ENCODE measurements at regions not wholly inside any gene's neighbourhood (a gene's known extent, or its start where the extent isn't known, plus 50 kb on each side); places are given as distances from the start of the nearest gene placed in this dataset.

- TF ChIP-seq, protein P1, sequence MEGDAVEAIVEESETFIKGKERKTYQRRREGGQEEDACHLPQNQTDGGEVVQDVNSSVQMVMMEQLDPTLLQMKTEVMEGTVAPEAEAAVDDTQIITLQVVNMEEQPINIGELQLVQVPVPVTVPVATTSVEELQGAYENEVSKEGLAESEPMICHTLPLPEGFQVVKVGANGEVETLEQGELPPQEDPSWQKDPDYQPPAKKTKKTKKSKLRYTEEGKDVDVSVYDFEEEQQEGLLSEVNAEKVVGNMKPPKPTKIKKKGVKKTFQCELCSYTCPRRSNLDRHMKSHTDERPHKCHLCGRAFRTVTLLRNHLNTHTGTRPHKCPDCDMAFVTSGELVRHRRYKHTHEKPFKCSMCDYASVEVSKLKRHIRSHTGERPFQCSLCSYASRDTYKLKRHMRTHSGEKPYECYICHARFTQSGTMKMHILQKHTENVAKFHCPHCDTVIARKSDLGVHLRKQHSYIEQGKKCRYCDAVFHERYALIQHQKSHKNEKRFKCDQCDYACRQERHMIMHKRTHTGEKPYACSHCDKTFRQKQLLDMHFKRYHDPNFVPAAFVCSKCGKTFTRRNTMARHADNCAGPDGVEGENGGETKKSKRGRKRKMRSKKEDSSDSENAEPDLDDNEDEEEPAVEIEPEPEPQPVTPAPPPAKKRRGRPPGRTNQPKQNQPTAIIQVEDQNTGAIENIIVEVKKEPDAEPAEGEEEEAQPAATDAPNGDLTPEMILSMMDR (IDR thresholded peaks at IDR 0.05; ENCODE audit: control extremely low read depth, extremely low read depth, low read depth, missing control alignments) = no peak
- ChIA-PET POLR2A (no interaction called here), CTCF (interaction anchor here (0.7 to 1.5 kb wide), 2 partner anchors 10 to 38 kb away, joined by 3 read pairs; no protein-coding TSS in a partner anchor)
- no peak for DNase-seq (ENCODE audit: extremely low spot score)
Measured at GRCh38 chr1:102103646-102104045, 106.9 kb upstream of the OLFM3 start.

GRCh38 chr1:102102276-102102780 is 105.6 kb upstream of the OLFM3 start:
- TF ChIP-seq, protein P1 (IDR thresholded peaks at IDR 0.05; ENCODE audit: control extremely low read depth, extremely low read depth, low read depth, missing control alignments) = no peak
- ChIA-PET CTCF (interaction anchor here (1.6 kb wide), 1 partner anchor 11 kb away, joined by 7 read pairs; no protein-coding TSS in a partner anchor), POLR2A (no interaction called here)
- no peak for DNase-seq (ENCODE audit: extremely low spot score)

DNA sequence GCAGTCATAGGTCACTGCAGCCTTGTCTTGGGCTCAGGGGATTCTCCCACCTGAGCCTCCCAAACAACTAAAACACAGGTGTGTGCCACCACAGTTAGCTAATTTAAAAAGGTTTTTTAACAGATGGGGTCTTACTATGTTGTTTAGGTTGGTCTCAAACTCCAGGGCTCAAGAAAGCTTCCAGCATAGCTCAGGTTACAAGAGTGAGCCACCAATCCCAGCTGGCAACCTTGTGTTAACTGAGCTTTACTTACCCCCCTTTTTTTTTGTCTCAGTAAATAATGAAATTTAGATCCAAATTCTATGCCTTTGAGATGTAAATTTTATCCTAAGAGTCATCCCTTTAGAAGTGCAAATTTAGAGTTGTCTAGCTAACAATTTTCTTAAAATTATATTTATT is 103.9 kb upstream of the OLFM3 start:
- TF ChIP-seq, protein P1 (IDR thresholded peaks at IDR 0.05; ENCODE audit: control extremely low read depth, extremely low read depth, low read depth, missing control alignments) = no peak
- CTCF ChIA-PET = interaction anchor here (0.8 to 2.2 kb wide), 3 partner anchors 11 to 43 kb away, joined by 3 to 14 read pairs (median 3); no protein-coding TSS in a partner anchor
- no peak for DNase-seq (ENCODE audit: extremely low spot score)
- POLR2A ChIA-PET = no interaction called here

DNA sequence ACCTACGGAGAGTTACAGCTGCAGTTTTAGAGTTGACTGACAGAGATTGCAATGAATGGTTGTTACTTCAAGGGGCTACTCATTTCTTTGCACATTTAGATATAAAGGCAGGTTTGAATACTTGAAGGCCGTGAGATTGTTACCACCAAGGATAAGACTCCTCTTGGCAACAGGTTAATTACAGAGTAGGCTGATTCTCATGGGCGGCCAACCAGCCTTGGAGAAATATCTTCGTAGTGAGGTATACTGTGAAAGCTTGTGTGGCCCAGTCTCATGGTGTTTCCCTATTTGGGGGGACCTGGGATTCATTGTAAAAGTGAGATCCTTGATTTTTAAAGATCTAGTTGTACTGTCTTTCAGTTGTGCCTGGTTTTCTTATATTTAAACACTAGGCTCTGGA is 103.2 kb upstream of the OLFM3 start:
- DNase-seq (ENCODE audit: extremely low spot score) = no peak
- TF ChIP-seq, protein P1 (IDR thresholded peaks at IDR 0.05; ENCODE audit: control extremely low read depth, extremely low read depth, low read depth, missing control alignments) = no peak
- POLR2A ChIA-PET = no interaction called here
- CTCF ChIA-PET = interaction anchor here (1.1 to 2.2 kb wide), 3 partner anchors 10 to 23 kb away, joined by 3 to 14 read pairs (median 3); no protein-coding TSS in a partner anchor

DNA sequence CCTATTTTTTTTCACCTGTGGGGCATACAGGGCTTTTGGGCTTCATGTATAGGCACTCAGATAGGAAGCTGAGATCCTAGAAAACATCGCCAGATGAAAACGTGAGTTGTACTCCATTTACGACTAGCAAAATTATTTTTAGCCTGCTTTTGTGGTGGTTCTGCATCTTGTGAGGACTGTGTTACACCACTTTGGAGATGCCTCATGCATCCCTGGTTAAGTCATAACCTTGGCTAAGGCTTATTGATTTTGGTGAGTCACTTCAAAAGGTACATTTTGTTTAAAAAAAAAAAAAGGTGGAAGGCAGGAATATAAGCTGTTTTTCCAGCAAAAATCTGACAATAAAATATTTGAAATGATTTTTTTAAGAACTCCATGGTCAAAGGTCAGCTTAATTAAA is 101.8 kb upstream of the OLFM3 start:
- ChIA-PET POLR2A (no interaction called here), CTCF (interaction anchor here (1.4 to 2.2 kb wide), 2 partner anchors 9 to 11 kb away, joined by 3 to 14 read pairs; no protein-coding TSS in a partner anchor)
- TF ChIP-seq, protein P1 (IDR thresholded peaks at IDR 0.05; ENCODE audit: control extremely low read depth, extremely low read depth, low read depth, missing control alignments) = no peak
- DNase-seq (ENCODE audit: extremely low spot score) = no peak

DNA sequence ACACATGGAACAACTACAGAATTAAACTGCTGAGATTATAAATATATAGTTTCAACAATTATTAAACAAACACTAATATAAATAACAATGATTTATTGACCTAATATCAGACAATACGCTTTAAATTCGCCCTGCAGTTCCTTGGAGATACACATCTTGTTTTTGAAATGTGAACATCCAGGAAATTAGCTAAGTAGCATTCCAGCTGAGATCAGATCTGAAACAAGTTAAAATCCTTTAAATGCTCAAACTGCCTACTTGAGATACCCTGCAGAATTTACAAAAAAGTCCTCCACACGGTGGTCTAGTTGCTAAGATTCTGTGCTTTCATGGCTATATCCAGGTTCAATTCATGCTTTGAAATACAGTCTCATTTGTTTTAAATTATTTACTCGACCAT is 101.4 kb upstream of the OLFM3 start:
- TF ChIP-seq, protein P1 (IDR thresholded peaks at IDR 0.05; ENCODE audit: control extremely low read depth, extremely low read depth, low read depth, missing control alignments) = no peak
- ChIA-PET POLR2A (no interaction called here), CTCF (interaction anchor here (1.2 kb wide), 1 partner anchor 11 kb away, joined by 3 read pairs; no protein-coding TSS in a partner anchor)
- no peak for DNase-seq (ENCODE audit: extremely low spot score)

Data from GM10248 (cell line).